Vagina (tissue), 2 donors: ENCODE measurements at regions not wholly inside any gene's neighbourhood (a gene's known extent, or its start where the extent isn't known, plus 50 kb on each side); places are given as distances from the start of the nearest gene placed in this dataset.

Source experiments
- DNase-seq, 2 donors: peaks; one replicate each; pipeline ENCODE4 v3.0.0-alpha.2; 2017; ENCODE audit errors: extremely low spot score in 2 of 2
- H3K27ac ChIP-seq: fragments of 200-600 bp; sonication (generic); one replicate; pipeline ENCODE4 v1.5.1; 2019
- H3K27me3 ChIP-seq: fragments of 200-600 bp; sonication (generic); one replicate; pipeline ENCODE4 v1.5.1; 2019
- H3K36me3 ChIP-seq, 2 donors: fragments of 200-600 bp; sonication (generic); one replicate each; pipeline ENCODE4 v1.5.1; 2017 to 2019
- H3K4me1 ChIP-seq: fragments of 200-600 bp; sonication (generic); one replicate; pipeline ENCODE4 v1.5.1; 2019
- H3K4me3 ChIP-seq, 2 donors: fragments of 200-600 bp; sonication (generic); 1 replicate in 1 of 2; 2 replicates in 1 of 2; pipeline ENCODE4 v1.5.1; 2016 to 2019
- H3K9me3 ChIP-seq: fragments of 200-600 bp; sonication (generic); one replicate; pipeline ENCODE4 v1.5.1; 2019
- POLR2A ChIP-seq, 2 donors: fragments of 450-650 bp; IDR thresholded peaks; one replicate each; pipeline ENCODE4 v1.6.1; 2017; ENCODE audit warnings: antibody characterized with exemption in 2 of 2, mild to moderate bottlenecking in 2 of 2, moderate library complexity in 2 of 2
- POLR2AphosphoS5 ChIP-seq, 2 donors: sonication (generic); formaldehyde crosslinking; IDR thresholded peaks; one replicate each; pipeline ENCODE4 v1.9.0; 2017; ENCODE audit warnings: antibody characterized with exemption in 2 of 2, mild to moderate bottlenecking in 2 of 2, low read depth in 1 of 2; ENCODE audit not compliant: insufficient read depth in 1 of 2
- intact Hi-C: fragments of 100-400 bp; cut with DNase I; formaldehyde crosslinking; loops from one replicate; pipeline ENCODE4 v1.15.1; 2023
- TF ChIP-seq, protein P1 (sequence below), 3 experiments: fragments of 450-650 bp in 2 of 3; fragments of 200-600 bp in 1 of 3; sonication (generic) in 1 of 3; IDR thresholded peaks; one replicate each; pipeline ENCODE4 v1.5.1; 2017 to 2019; ENCODE audit warnings: antibody characterized with exemption in 3 of 3, mild to moderate bottlenecking in 2 of 3, moderate library complexity in 2 of 3

DNA sequence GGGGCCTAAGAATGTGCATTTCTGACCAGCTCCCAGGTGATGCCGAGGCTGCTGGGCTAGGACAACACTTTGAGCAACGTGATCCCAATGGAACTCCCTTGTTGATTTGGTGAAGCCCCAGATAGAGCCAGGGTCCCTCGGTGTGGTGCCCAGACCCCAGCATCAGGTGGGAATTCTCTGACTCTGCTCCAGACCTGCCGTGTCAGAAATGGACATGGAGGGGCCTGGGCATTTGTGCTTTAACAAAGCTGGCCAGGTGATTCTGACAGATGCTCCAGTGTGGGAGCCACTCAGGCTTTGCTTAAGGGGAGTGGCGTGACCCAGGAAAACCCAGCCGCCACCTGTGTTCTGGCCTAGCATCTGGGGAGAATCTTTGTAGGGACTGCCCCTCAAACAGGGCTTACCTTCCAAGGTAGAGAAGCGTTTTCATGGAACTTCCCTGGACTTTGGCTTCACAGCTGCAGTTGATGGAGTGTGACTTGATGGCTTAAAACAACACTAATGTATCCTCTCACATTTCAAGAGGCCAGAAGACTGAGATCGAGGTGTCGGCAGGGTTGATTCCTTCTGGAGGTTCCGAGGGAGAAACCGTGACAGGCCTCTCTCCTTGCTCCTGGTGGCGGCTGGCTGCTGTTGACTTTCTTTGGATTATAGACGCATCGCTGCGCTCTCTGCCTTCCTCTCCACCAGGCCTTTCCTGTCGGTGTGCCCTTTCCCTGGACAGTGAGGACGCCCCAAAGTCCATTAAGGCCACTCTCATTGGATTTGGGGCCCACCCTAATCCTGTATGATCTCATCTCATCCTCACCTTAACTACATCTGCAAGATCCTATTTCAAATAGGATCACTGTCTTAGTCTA is 57.0 kb upstream of the HDAC4 start:
- Histone ChIP-seq H3K9me3 (peaks cover 3% of the 10 kb centered on the region), H3K36me3 (no peaks in the 10 kb centered on the region), H3K27ac (no peak overlapping the region), H3K27me3 (no peaks in the 10 kb centered on the region), H3K4me1 (no peaks in the 10 kb centered on the region), H3K4me3 (no peak overlapping the region)
- intact Hi-C loops = no loop called here
- TF ChIP-seq POLR2A (IDR thresholded peaks at IDR 0.05) = no peak
- TF ChIP-seq, protein P1, sequence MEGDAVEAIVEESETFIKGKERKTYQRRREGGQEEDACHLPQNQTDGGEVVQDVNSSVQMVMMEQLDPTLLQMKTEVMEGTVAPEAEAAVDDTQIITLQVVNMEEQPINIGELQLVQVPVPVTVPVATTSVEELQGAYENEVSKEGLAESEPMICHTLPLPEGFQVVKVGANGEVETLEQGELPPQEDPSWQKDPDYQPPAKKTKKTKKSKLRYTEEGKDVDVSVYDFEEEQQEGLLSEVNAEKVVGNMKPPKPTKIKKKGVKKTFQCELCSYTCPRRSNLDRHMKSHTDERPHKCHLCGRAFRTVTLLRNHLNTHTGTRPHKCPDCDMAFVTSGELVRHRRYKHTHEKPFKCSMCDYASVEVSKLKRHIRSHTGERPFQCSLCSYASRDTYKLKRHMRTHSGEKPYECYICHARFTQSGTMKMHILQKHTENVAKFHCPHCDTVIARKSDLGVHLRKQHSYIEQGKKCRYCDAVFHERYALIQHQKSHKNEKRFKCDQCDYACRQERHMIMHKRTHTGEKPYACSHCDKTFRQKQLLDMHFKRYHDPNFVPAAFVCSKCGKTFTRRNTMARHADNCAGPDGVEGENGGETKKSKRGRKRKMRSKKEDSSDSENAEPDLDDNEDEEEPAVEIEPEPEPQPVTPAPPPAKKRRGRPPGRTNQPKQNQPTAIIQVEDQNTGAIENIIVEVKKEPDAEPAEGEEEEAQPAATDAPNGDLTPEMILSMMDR (IDR thresholded peaks at IDR 0.05) = no peak
- no peak for TF ChIP-seq POLR2AphosphoS5 (IDR thresholded peaks at IDR 0.05; ENCODE audit: insufficient read depth in 1 of 2, low read depth in 1 of 2)
- peak; percentile 34 to 81 for DNase-seq

DNA sequence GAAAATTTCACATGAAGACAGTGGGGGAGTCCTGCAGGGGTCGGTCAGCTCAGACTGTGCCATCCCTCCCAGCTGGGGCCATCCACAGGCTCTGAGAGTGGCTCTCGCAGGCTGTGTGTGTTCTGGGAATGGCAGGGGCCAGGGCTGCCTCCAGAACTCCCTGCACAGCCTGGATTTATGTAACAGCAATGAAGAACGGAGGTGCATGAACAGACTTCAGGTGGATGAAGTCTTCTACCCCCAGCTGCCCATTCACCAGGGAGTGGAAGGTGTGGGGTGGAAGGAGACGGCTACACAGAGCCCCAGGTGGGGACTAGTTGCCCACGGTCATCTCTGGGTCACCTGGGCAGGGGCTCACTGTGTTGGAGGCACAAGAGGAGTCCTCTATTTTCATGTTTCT is 56.1 kb upstream of the HDAC4 start:
- peak; percentile 67 to 74 for DNase-seq
- Histone ChIP-seq H3K36me3 (no peaks in the 10 kb centered on the region), H3K4me3 (no peak overlapping the region), H3K27ac (no peak overlapping the region), H3K9me3 (peaks cover 3% of the 10 kb centered on the region), H3K27me3 (no peaks in the 10 kb centered on the region), H3K4me1 (no peaks in the 10 kb centered on the region)
- intact Hi-C loops = no loop called here
- TF ChIP-seq, protein P1 (IDR thresholded peaks at IDR 0.05) = no peak
- TF ChIP-seq POLR2A (IDR thresholded peaks at IDR 0.05) (no peak), POLR2AphosphoS5 (IDR thresholded peaks at IDR 0.05; ENCODE audit: insufficient read depth in 1 of 2, low read depth in 1 of 2) (no peak)

DNA sequence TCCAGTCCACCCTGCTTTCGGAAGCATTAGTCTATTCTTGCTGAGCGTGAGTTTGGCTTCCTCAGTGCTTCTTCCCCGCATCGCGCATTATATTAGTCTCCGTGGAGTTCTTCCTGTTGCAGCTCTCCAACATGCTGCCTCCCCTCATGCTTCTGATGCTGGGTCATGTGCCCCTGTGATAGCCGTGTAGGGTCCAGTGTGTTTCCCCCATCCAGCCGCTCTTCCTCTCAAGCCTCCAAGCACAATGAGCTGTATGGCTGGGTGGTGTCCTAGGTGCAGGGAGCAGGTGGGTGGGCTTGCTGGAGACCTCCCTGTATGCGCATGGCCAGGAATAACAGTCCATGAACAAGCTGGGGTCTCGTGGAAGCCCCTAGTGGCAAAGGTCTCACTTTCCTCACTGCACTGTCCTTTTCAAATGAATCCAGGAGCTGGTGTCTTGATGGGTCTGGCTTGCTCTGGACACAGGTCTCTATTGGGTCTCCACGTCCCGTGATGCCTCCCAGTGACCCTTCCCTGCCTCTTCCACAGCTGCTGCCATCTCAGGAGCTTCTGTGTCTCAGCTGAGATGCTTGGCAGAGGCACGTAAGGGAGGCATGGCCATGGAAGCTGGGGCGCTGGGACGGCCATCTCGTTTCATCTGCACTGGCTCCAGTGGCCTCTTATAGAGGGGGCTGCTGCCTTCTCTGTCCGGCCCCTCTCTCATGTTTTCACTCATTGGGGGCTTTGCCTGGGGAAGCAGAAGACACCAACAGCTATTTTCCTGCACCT is 54.8 kb upstream of the HDAC4 start:
- Histone ChIP-seq H3K27ac (no peak overlapping the region), H3K27me3 (no peaks in the 10 kb centered on the region), H3K9me3 (peaks cover 3% of the 10 kb centered on the region), H3K4me3 (no peak overlapping the region), H3K4me1 (no peaks in the 10 kb centered on the region), H3K36me3 (no peaks in the 10 kb centered on the region)
- DNase-seq = peak in 1 of 2 donors; percentile 49
- TF ChIP-seq POLR2AphosphoS5 (IDR thresholded peaks at IDR 0.05; ENCODE audit: insufficient read depth in 1 of 2, low read depth in 1 of 2) (no peak), POLR2A (IDR thresholded peaks at IDR 0.05) (no peak)
- TF ChIP-seq, protein P1 (IDR thresholded peaks at IDR 0.05) = no peak
- intact Hi-C loops = no loop called here

DNA sequence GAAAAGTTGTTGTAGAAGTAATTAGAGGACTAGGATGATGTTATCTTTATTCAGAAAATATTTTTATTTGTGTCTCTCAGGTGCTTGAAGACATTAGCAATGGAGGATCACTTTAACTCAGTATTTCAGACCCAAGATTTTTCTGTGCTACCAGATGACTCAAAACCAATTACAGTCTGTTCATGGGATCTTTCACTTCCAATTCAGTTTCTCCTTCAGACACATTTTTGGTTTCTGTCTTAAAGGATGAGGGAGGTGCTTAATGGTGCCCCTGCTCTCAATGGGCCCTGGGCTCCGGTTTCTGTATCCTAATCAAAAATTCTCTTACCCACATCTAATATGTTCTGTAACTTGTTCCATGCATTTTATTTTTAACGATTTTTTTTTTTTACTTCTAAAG is 53.7 kb upstream of the HDAC4 start:
- H3K36me3 ChIP-seq = no peaks in the 10 kb centered on the region

More for the DNA sequence above, 53.7 kb upstream of the HDAC4 start:
- Histone ChIP-seq H3K4me3 (no peak overlapping the region), H3K9me3 (peaks cover 3% of the 10 kb centered on the region), H3K27me3 (no peaks in the 10 kb centered on the region), H3K27ac (no peak overlapping the region), H3K4me1 (no peaks in the 10 kb centered on the region)
- TF ChIP-seq POLR2A (IDR thresholded peaks at IDR 0.05) = no peak
- TF ChIP-seq, protein P1 (IDR thresholded peaks at IDR 0.05) = no peak
- TF ChIP-seq POLR2AphosphoS5 (IDR thresholded peaks at IDR 0.05; ENCODE audit: insufficient read depth in 1 of 2, low read depth in 1 of 2) = no peak
- DNase-seq = no peak
- intact Hi-C loops = no loop called here
